H1 (cell line): ENCODE measurements at regions not wholly inside any gene's neighbourhood (a gene's known extent, or its start where the extent isn't known, plus 50 kb on each side); places are given as distances from the start of the nearest gene placed in this dataset.

ENCODE experiments used
- CTCF ChIA-PET: fragments of 300-600 bp; sonication (Branson Sonifier 250); formaldehyde crosslinking; loops from one replicate; lab custom pipeline; 2021; ENCODE audit not compliant: partially characterized antibody; lab: Charles Lee
- POLR2A ChIA-PET: fragments of 300-600 bp; sonication (Branson Sonifier 250); formaldehyde crosslinking; loops from one replicate; lab custom pipeline; 2021; ENCODE audit warnings: inconsistent platforms; ENCODE audit not compliant: partially characterized antibody; lab: Charles Lee
- DNase-seq, 2 experiments: peaks; one replicate each; pipeline versions ENCODE4 v3.0.0 to v3.0.0-alpha.2; 2010 to 2022; ENCODE audit warnings: low spot score in 2 of 2, low read depth in 1 of 2, mixed read lengths in 1 of 2
- FAIRE-seq: peaks from 2 replicates; lab custom pipeline; 2011; peaks lifted over from hg19 to GRCh38; lab: Jason Lieb, UNC
- H2AFZ ChIP-seq: 2 replicates; pipeline ENCODE4 v1.8.1; 2012; ENCODE audit warnings: low read length, inconsistent platforms
- H2AK5ac ChIP-seq: 2 replicates; pipeline ENCODE4 v1.6.1; 2013; ENCODE audit warnings: low read depth, low read length
- H2BK120ac ChIP-seq: replicated peaks from 2 replicates; pipeline ENCODE3; 2013; ENCODE audit warnings: low read depth, low read length, inconsistent platforms
- H2BK12ac ChIP-seq: 2 replicates; pipeline ENCODE4 v1.6.1; 2013; ENCODE audit warnings: low read depth, low read length
- H2BK15ac ChIP-seq: 2 replicates; pipeline ENCODE4 v1.6.1; 2013; ENCODE audit warnings: low read length
- H2BK20ac ChIP-seq: 2 replicates; pipeline ENCODE4 v1.6.1; 2013; ENCODE audit warnings: low read length
- H2BK5ac ChIP-seq: 2 replicates; pipeline ENCODE4 v1.6.1; 2013; ENCODE audit warnings: low read depth, low read length
- H3K14ac ChIP-seq: 2 replicates; pipeline ENCODE4 v1.6.1; 2013; ENCODE audit warnings: inconsistent platforms; ENCODE audit not compliant: insufficient read length
- H3K18ac ChIP-seq: 2 replicates; pipeline ENCODE4 v1.6.1; 2013; ENCODE audit warnings: low read length; ENCODE audit errors: extremely low read depth
- H3K23ac ChIP-seq: 2 replicates; pipeline ENCODE4 v1.6.1; 2013; ENCODE audit warnings: inconsistent platforms; ENCODE audit not compliant: insufficient read length
- H3K23me2 ChIP-seq: 2 replicates; pipeline ENCODE4 v1.6.1; 2013; ENCODE audit warnings: low read depth, low read length
- H3K27ac ChIP-seq: 2 replicates; pipeline ENCODE4 v1.6.1; 2011; ENCODE audit warnings: low read depth, low read length, inconsistent platforms
- H3K27me3 ChIP-seq, 4 experiments: replicated peaks in 1 of 4; 1 replicate in 1 of 4; 2 replicates in 3 of 4; pipeline versions ENCODE4 v1.6.1 to v1.8.1; 2011 to 2013; ENCODE audit warnings: low read length in 3 of 4, mild to moderate bottlenecking in 3 of 4, inconsistent platforms in 2 of 4, mixed read lengths in 2 of 4, moderate library complexity in 1 of 4; ENCODE audit not compliant: control insufficient read depth in 3 of 4, insufficient read depth in 3 of 4; ENCODE audit errors: extremely low read depth in 1 of 4
- H3K36me3 ChIP-seq, 4 experiments: 2 replicates each; pipeline versions ENCODE4 v1.6.1 to v1.8.1; 2011 to 2013; ENCODE audit warnings: mild to moderate bottlenecking in 4 of 4, low read length in 3 of 4, moderate library complexity in 2 of 4, control low read depth in 1 of 4, inconsistent platforms in 1 of 4; ENCODE audit not compliant: insufficient read depth in 4 of 4, control insufficient read depth in 2 of 4
- H3K4ac ChIP-seq: replicated peaks from 2 replicates; pipeline ENCODE3; 2013; ENCODE audit warnings: low read length, low read depth, mixed read lengths, inconsistent platforms; ENCODE audit not compliant: insufficient read length
- H3K4me1 ChIP-seq, 4 experiments: replicated peaks in 1 of 4; 1 replicate in 1 of 4; 2 replicates in 3 of 4; pipeline versions ENCODE4 v1.6.1 to v1.8.1; 2011 to 2013; ENCODE audit warnings: low read length in 3 of 4, inconsistent platforms in 2 of 4, mixed read lengths in 1 of 4; ENCODE audit not compliant: insufficient read depth in 4 of 4, control insufficient read depth in 3 of 4
- H3K4me2 ChIP-seq, 2 experiments: 2 replicates each; pipeline versions ENCODE4 v1.6.1 to v1.8.1; 2011 to 2013; ENCODE audit warnings: low read depth in 2 of 2, low read length in 2 of 2, control low read depth in 1 of 2, inconsistent platforms in 1 of 2, mild to moderate bottlenecking in 1 of 2; ENCODE audit not compliant: insufficient read depth in 1 of 2
- H3K4me3 ChIP-seq, 4 experiments: fragments of 200-600, 300-600 bp in 1 of 4; sonication (generic), shearing (Covaris generic), sonication (Bioruptor Twin) in 1 of 4; 2 replicates each; pipeline versions ENCODE4 v1.5.1 to v1.8.1; 2011 to 2016; ENCODE audit warnings: low read length in 4 of 4, low read depth in 3 of 4, control low read depth in 2 of 4, inconsistent platforms in 2 of 4, mild to moderate bottlenecking in 2 of 4, mixed read lengths in 1 of 4, moderate library complexity in 1 of 4; ENCODE audit not compliant: insufficient read depth in 2 of 4; ENCODE audit errors: extremely low read depth in 1 of 4
- H3K56ac ChIP-seq: replicated peaks from 2 replicates; pipeline ENCODE3; 2013; ENCODE audit warnings: low read depth, mild to moderate bottlenecking, mixed read lengths, low read length, inconsistent platforms; ENCODE audit not compliant: insufficient read length
- H3K79me1 ChIP-seq: 2 replicates; pipeline ENCODE4 v1.6.1; 2013; ENCODE audit warnings: low read depth, low read length, control low read depth
- H3K79me2 ChIP-seq, 2 experiments: 2 replicates each; pipeline versions ENCODE4 v1.6.1 to v1.8.1; 2012 to 2013; ENCODE audit warnings: low read length in 2 of 2, mild to moderate bottlenecking in 2 of 2, inconsistent platforms in 1 of 2; ENCODE audit not compliant: insufficient read depth in 2 of 2, control insufficient read depth in 1 of 2
- H3K9ac ChIP-seq, 4 experiments: replicated peaks in 1 of 4; 1 replicate in 1 of 4; 2 replicates in 3 of 4; pipeline versions ENCODE4 v1.6.1 to v1.8.1; 2011 to 2013; ENCODE audit warnings: low read depth in 3 of 4, low read length in 3 of 4, control low read depth in 2 of 4, mild to moderate bottlenecking in 2 of 4, moderate library complexity in 2 of 4, inconsistent platforms in 1 of 4; ENCODE audit errors: extremely low read depth in 1 of 4
- H3K9me3 ChIP-seq, 2 experiments: 2 replicates each; pipeline versions ENCODE4 v1.6.1 to v1.8.1; 2012 to 2013; ENCODE audit warnings: mild to moderate bottlenecking in 2 of 2, moderate library complexity in 2 of 2, control low read depth in 1 of 2, inconsistent platforms in 1 of 2, low read depth in 1 of 2, low read length in 1 of 2, mixed read lengths in 1 of 2; ENCODE audit not compliant: insufficient read depth in 2 of 2
- H4K20me1 ChIP-seq, 2 experiments: replicated peaks in 1 of 2; 2 replicates each; pipeline versions ENCODE3 to v1.8.1; 2011 to 2013; ENCODE audit warnings: inconsistent platforms in 2 of 2, low read length in 2 of 2, mild to moderate bottlenecking in 1 of 2; ENCODE audit not compliant: insufficient read depth in 2 of 2, control insufficient read depth in 1 of 2
- H4K5ac ChIP-seq: 2 replicates; pipeline ENCODE4 v1.6.1; 2013; ENCODE audit warnings: low read length, low read depth, mixed read lengths, inconsistent platforms; ENCODE audit not compliant: insufficient read length
- H4K8ac ChIP-seq: 2 replicates; pipeline ENCODE4 v1.8.0; 2013; ENCODE audit warnings: mild to moderate bottlenecking, moderate library complexity, low read length, inconsistent platforms; ENCODE audit not compliant: insufficient read depth; ENCODE audit errors: extremely low read depth
- H4K91ac ChIP-seq: replicated peaks from 2 replicates; pipeline ENCODE3; 2013; ENCODE audit warnings: low read length, mixed read lengths, inconsistent platforms; ENCODE audit not compliant: insufficient read length
- CBX5 ChIP-seq: fragments of 300-800, 300-1000 bp; sonication (generic); IDR thresholded peaks from 2 replicates; pipeline ENCODE4 v1.7.1; 2016; ENCODE audit warnings: antibody characterized with exemption, low read length, low read depth
- KDM5A ChIP-seq: fragments of 200-600 bp; IDR thresholded peaks from 2 replicates; pipeline ENCODE4 v1.7.1; 2012; ENCODE audit warnings: mild to moderate bottlenecking, low read length, inconsistent platforms, mixed read lengths
- TAF7 ChIP-seq: optimal IDR thresholded peaks from 2 replicates; pipeline ENCODE3; 2011; ENCODE audit warnings: low read depth, mild to moderate bottlenecking, inconsistent platforms, low read length, moderate library complexity, borderline replicate concordance
- TCF12 ChIP-seq: IDR thresholded peaks from 2 replicates; pipeline ENCODE4 v1.6.1; 2011; ENCODE audit warnings: low read depth, mild to moderate bottlenecking, low read length

DNA sequence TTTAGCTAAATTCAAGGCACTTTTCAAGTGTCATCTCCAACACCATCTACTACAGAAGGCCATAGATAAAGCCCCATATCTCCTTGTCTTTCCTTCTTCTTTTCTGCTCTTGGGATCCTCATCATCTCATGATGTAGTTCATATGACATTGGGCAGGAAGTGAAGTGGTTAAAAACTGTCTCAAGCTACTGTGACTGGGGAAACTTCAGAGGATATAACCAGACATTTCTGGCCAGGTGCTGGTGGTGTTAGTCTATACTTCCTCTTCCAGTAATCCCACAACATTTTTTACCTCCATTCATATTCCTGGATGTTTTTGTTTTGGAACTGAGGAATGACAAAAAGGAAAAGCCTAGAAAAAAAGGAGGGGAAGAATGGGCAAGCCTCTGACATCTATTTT lies 188.7 kb downstream of the LURAP1L start:
- CTCF ChIA-PET: no interaction called here
- no peak overlapping the region for H3K4ac ChIP-seq
- no peaks in the 10 kb centered on the region for H3K79me2 ChIP-seq
- H4K20me1 ChIP-seq: no peaks in the 10 kb centered on the region
- no peaks in the 10 kb centered on the region for H3K79me1 ChIP-seq
- H3K56ac ChIP-seq: no peak overlapping the region
- TF ChIP-seq KDM5A: no peak
- no peak for TF ChIP-seq TAF7
- TF ChIP-seq CBX5: no peak
- TF ChIP-seq TCF12: no peak
- no peak overlapping the region for H2BK15ac ChIP-seq
- DNase-seq (no peak), FAIRE-seq (no peak)
- 0 out of 2 replicates have a peak, but pooled peaks cover under 1% of the 10 kb centered on the region for H3K23me2 ChIP-seq
- H3K14ac ChIP-seq: no peak overlapping the region
- H2AK5ac ChIP-seq: no peak overlapping the region
- no peak overlapping the region for H3K4me2 ChIP-seq
- H2AFZ ChIP-seq: no peak overlapping the region
- no peak overlapping the region for H2BK12ac ChIP-seq
- no peak overlapping the region for H3K23ac ChIP-seq
- peaks cover 0 to 4% (median 0%) of the 10 kb centered on the region in 4 experiments; a peak in 1 of 7 replicates for H3K4me1 ChIP-seq
- H3K27ac ChIP-seq: no peak overlapping the region
- POLR2A ChIA-PET: no interaction called here
- no peak overlapping the region for H3K4me3 ChIP-seq
- no peaks in the 10 kb centered on the region; a peak in 1 of 8 replicates for H3K36me3 ChIP-seq
- no peaks in the 10 kb centered on the region for H3K9me3 ChIP-seq
- no peak overlapping the region for H3K18ac ChIP-seq
- H4K8ac ChIP-seq: no peak overlapping the region
- no peak overlapping the region for H2BK20ac ChIP-seq
- H2BK5ac ChIP-seq: no peak overlapping the region
- H3K27me3 ChIP-seq: no peaks in the 10 kb centered on the region
- H4K91ac ChIP-seq: no peak overlapping the region
- no peak overlapping the region for H3K9ac ChIP-seq
- no peak overlapping the region for H4K5ac ChIP-seq
- no peak overlapping the region for H2BK120ac ChIP-seq
